IPS DF 4.7 (cell line): ENCODE measurements at regions not wholly inside any gene's neighbourhood (a gene's known extent, or its start where the extent isn't known, plus 50 kb on each side); places are given as distances from the start of the nearest gene placed in this dataset.
"Not testable (repeated sequence)": the region's sequence is repeated elsewhere in the genome, so short reads cannot be mapped to it uniquely, and the experiment has no call there.

Source experiments
- DNase-seq: peaks from one replicate; pipeline ENCODE4 v3.0.0-alpha.2; 2013; ENCODE audit warnings: low spot score; ENCODE audit errors: extremely low read depth

GRCh38 chr1:233473549-233474204, 140.2 kb upstream of the KCNK1 start:
- no peak for DNase-seq

- no peak for DNase-seq
Measured at GRCh38 chr1:233477359-233477758, 136.5 kb upstream of the KCNK1 start.

DNA sequence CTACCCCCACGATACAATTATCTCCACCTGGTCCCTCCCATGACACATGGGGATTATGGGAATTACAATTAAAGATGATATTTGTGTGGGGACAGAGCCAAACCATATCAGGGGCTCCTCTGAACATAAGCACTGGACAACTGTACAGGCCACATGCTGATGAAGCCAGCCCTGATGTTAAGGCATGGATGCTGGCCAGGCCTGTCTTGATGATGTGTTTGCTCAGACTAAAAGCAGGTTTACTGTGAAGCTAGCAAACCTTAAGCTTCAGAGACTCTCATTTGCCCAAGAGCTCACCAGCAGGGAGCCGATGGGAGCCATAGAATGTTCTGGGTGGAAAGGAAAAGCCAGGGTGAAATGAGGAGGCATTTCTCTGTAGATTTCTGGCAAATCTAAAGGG, 135.3 kb upstream of the KCNK1 start:
- no peak for DNase-seq

DNA sequence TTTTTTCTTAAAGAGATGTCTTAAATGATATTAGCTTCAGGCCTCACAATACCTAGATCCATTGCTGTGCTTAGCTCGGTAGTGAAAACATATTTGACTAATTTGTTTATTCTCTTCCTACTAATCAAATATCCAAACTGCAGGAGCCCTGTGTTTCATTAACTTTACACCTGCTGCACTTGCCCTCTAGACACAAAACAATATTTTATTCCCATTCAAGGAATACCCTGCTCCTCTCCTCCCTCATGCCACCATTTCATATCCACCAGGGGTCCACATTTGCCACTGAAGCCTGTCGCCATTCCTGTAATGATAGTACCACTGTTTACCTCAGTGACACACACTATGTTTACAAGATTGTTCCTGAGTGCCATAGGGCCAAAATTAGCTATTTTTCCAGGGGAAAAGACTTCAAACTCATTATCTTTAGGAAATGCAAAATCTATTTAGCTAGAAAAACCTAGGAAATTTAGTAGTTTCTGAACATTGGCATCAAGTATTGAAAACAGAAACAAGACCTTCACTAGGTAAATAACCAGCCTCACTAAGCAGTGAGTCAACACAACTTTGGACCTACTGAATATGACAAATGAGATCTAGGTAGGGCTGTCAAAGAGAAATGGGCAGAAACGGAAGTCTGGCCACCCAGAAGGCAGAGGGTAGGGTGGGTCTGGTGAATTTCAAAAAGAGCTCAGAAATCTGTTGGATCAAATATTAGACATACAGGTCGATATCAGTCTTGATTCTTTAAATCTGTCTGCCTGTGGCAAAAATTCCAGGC, 134.6 kb upstream of the KCNK1 start:
- no peak for DNase-seq

DNA sequence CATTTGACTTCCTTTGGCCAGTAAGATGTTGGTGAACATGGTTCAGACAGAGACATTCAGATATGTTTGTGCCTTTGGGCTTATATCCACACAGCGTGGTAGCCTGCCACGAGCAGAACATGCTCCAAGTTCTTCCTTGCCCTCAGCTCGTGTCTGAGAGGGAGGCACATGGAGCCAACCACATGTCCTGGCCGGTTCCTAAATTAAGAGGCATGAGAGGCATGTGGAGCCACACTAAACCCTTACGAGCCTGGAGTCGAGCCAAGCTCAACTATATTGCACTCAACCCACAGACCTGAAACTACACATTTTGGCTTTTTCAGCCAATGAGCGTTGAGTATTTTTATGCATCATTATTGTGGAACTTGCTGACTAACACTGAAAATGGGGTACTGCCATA, 133.7 kb upstream of the KCNK1 start:
- no peak for DNase-seq

DNA sequence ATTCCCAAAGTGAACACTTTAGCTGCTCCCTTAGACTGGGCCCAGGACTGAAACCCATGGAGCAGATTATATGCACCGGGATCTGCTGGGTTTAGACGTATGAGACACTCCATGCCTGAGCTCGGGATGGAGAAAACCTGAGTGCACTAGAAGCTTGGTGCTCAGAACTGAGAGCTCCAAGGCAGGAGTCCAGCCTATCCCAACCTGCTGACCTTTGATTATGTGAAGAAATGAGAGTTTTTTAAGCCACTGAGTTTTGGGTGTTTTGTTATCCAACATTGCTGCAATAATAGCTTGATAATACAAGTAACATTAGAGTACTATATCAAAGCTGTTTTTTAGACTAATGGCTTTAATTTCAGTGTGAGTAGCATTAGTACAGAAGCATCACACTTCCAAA, 131.5 kb upstream of the KCNK1 start:
- no peak for DNase-seq

DNA sequence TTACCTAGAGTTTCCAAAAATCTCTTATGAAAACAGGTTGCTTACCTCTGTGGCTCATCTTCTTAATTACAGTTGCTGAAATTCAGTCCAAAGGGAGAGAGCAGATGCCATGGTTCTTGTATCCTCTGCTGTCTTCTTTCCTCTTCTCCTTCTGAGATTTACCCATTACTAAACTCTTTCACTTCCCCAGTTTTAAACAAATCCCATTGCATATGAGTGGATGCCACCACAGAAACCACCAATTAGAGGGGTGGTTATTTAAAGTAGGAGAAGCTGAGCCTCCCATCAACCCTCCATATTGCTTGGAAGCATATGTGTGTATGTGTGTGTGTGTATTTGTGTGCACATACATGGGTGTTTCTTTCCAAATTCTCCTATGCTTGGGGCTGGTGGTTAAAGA, 128.5 kb upstream of the KCNK1 start:
- no peak for DNase-seq

DNA sequence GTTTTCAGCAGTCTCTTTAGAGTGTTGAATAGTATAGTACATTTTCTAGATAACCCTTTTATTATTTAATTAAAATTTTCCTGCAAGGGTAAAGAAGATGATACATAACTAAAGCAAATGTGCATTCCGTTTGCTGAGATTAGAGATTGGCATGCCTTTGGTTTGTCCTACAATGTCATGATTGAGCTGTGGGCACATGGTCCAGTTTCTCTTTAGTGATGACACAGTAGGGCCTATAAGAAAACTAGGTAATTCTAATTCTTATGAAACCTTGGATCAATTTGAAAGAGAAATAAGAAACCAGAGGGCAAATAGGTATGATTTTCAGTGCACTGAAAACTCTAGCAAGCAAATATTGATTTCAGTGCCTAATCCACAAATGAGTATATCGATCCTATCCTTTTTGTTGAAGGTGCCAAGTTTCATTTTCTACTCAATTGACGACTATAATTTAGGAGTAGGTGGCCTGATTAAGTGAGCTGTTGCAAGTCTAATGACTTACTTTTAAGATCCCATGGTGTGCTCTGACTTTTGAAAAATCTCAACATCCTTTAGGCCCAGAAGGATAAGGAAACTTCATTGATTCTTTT, 128.0 kb upstream of the KCNK1 start:
- DNase-seq = no peak

DNA sequence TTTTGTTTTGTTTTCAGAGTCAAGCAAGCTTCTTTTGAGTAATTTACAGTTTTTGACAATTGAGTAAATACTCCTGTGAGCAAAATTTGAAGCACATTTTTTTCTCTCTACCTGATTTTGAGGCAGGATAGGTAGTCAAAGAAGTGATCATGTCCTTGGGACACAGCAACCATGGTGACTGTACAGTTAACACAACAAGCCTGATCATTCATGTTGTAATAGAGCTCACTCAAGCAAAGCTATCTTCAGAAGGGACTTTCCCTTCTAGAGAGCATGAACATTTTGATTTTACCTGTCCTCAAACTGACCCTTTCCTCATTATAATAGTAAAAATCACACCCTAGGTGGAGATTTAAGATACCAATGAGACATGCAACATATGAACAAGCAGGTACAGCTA, 126.5 kb upstream of the KCNK1 start:
- DNase-seq = no peak

GRCh38 chr1:233489411-233489810, 124.5 kb upstream of the KCNK1 start:
- DNase-seq = no peak

- no peak for DNase-seq
Measured at GRCh38 chr1:233490488-233490887, 123.4 kb upstream of the KCNK1 start.

- no peak for DNase-seq
Measured at GRCh38 chr1:233491953-233492620, 121.8 kb upstream of the KCNK1 start.

DNA sequence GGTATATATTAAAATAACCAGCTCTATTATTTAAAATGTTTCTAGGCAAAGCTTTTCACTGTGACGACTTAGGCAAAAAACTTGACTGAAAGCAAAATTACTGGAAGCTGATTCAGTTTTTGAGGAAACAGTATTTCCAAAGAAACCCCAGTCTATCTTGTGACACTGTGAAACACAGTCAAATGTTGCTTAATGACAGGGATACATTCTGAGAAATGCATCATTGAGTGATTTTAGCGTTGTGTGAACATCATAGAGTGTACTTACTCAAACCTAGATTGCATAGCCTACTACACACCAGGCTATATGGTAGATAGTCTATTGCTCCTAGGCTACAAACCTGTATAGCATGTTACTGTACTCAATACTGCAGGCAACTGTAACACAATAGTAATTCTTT, 116.9 kb upstream of the KCNK1 start:
- no peak for DNase-seq

DNA sequence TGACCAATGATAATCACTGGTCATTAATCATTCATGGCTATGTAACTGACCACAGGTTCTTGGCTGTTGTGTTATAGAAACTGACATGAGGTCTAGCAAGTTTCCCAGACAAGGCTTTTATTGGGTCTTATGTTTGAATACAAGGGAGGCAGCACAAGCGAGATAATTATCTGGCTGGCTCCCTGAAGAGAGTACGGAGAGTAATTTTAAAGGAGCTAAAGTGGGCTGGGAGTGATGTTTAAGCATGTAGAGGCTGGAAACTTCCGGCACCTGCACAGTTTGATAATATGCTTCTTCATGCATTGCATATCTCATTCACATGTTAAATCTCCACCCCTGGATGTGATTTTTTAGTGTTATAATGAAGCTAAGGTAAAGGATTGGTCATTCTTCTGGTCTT, 116.2 kb upstream of the KCNK1 start:
- DNase-seq = no peak

DNA sequence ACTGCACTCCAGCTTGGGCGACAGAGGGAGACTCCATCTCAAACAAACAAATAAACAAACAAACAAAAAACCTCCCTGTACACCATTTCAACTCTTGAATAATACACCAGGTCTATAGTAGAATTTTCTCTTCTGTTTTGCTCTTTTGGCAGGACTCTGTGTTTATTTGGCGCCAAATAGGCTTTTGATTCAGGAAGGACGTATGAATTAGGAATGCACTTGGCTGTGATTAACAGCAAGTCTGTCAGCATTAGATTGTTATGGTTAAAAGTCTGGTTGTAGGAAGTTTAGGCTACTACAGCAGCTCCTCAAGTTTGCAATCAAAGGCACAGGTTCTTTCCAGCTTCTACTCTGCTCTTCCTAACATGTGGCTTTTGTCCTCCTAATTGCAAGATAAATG, 113.8 kb upstream of the KCNK1 start:
- no peak for DNase-seq

DNA sequence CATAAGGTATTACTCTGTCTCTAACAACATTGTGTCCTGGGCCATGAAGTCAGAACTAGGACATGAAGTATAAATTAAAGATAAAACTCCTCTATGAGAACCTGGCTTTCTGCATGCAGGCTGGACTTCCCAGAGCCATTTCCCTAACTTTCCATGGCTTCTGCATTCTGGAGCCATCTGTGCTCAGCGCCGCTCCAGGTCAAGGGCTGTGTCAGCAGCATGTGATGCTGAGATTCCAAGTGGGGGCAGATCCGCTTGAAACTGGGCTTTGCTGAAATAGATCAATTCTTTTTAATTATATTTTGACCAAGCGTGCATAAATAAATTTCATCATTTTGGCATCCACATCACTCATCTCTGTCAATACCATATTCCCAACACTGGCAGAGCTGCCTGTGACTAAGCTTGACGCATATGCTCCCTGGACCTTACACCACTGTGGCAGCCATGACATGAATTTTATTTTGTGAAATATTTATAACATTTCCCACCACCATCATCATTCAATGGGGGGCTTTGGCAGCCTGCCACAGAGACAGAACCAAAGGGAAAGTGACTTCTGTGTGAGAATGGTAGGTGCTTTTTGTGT, 110.4 kb upstream of the KCNK1 start:
- DNase-seq = no peak

DNA sequence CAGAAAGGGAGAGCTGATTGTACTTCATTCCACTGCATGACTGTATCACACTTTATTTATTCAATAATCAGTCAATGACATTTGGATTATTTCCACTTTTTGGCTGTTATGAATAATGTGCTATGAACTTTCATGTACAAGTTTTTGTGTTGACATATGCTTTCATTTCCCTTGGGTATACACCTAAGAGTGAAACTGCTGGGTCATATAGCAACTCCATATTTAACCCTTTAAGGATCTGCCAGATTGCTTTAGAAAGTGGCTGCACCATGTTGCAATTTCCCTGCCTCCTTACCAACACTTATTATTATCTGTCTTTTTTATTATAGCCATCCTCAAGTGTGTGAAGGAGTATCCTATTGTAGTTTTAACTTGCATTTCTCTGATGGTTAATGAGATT, 108.8 kb upstream of the KCNK1 start:
- DNase-seq = no peak

GRCh38 chr1:233505889-233506288, 108.0 kb upstream of the KCNK1 start:
- not testable (repeated sequence) for DNase-seq

DNA sequence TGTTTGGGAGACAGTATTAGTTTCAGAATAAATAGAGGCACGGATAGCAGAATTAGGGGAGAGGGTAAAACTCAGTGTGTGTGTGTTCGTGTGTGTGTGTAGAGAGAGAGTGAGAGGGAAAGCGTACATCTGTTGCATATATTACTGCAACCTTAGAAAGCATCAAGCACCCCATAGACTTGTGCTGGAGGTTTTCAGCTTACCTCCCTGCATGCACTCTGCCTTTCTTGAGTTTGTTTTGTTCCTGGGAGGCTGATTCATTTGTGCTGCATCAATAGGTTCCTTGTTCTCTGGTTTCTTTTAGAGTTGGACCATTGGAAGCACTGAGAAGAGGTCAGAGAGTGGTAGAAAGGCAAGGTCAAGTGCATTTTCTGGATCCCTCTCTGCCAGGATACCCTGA, 104.4 kb upstream of the KCNK1 start:
- DNase-seq = no peak

- DNase-seq = no peak
Measured at GRCh38 chr1:233512538-233512937, 101.4 kb upstream of the KCNK1 start.

DNA sequence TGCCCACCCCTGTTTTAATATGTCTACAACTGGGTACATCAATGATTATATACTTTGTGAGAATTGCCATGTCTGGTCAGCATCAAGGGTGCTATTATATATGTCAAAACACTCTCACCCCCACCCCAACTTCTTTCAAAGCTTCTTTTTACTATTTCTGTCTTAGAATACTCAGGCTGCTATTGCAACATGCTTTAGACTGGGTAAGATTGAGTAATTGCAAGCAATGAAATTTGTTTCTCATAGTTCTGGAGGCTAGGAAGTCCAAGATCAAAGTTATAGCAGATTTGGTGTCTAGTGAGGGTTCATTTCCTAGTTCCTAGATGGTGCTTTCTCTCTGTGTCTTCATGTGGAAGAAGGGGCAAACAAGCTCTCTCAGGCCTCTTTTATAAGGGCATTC, 100.5 kb upstream of the KCNK1 start:
- DNase-seq = no peak

- DNase-seq = no peak
Measured at GRCh38 chr1:233514946-233515391, 98.9 kb upstream of the KCNK1 start.
